Activated naive CD4-positive, alpha-beta T cell treated with anti-CD3 and anti-CD28 coated beads, Interleukin-2, amount 50 U/mL, for 72 hours (primary cell): ENCODE measurements at regions not wholly inside any gene's neighbourhood (a gene's known extent, or its start where the extent isn't known, plus 50 kb on each side); places are given as distances from the start of the nearest gene placed in this dataset.
"Not testable (repeated sequence)": the region's sequence is repeated elsewhere in the genome, so short reads cannot be mapped to it uniquely, and the experiment has no call there.

Experiments
- ATAC-seq, 2 donors: fragments of 150-1000 bp; cut with Tn5 transposase; 2 replicates each; pipeline ENCODE4 v1.10.0; 2021; ENCODE audit warnings: mild to moderate bottlenecking in 2 of 2, moderate library complexity in 2 of 2
- DNase-seq, 2 donors: peaks; one replicate each; pipeline ENCODE4 v3.0.0; 2021 to 2022; ENCODE audit warnings: low spot score in 2 of 2
- H3K27ac Mint-ChIP-seq, 2 donors: one replicate each; pipeline ENCODE4 v1.8.0; 2022; ENCODE audit warnings: mild to moderate bottlenecking in 2 of 2, mixed read lengths in 2 of 2
- H3K36me3 Mint-ChIP-seq, 2 donors: one replicate each; pipeline ENCODE4 v1.8.0; 2022; ENCODE audit warnings: mixed read lengths in 2 of 2
- H3K9me3 Mint-ChIP-seq, 2 donors: one replicate each; pipeline ENCODE4 v1.8.0; 2022; ENCODE audit warnings: mixed read lengths in 2 of 2

- Mint-ChIP-seq H3K27ac (no peak overlapping the region), H3K9me3 (peaks cover 0 to 3% of the 10 kb centered on the region in 2 donors), H3K36me3 (no peaks in the 10 kb centered on the region)
- no peak for DNase-seq
- no peak for ATAC-seq
These were observed 56.4 kb upstream of the XIRP2 start for GRCh38 chr2:166831930-166832329.

- Mint-ChIP-seq H3K9me3 (peaks cover 0 to under 1% of the 10 kb centered on the region in 2 donors), H3K27ac (peak overlapping the region in 1 of 2 donors; percentile 44), H3K36me3 (no peaks in the 10 kb centered on the region)
- no peak for ATAC-seq
- DNase-seq, result no peak
These were observed 62.4 kb upstream of the XIRP2 start for GRCh38 chr2:166825914-166826313.

- Mint-ChIP-seq H3K27ac (no peak overlapping the region), H3K36me3 (peaks cover 0 to 7% of the 10 kb centered on the region in 2 donors), H3K9me3 (peaks cover 7 to 9% of the 10 kb centered on the region in 2 donors)
- ATAC-seq (no peak), DNase-seq (no peak)
These were observed 73.9 kb upstream of the XIRP2 start for GRCh38 chr2:166814335-166814734.

- ATAC-seq (no peak), DNase-seq (no peak)
- Mint-ChIP-seq H3K9me3 (peaks cover 7 to 9% of the 10 kb centered on the region in 2 donors), H3K27ac (no peak overlapping the region), H3K36me3 (peaks cover 0 to 7% of the 10 kb centered on the region in 2 donors)
These were observed 76.0 kb upstream of the XIRP2 start for GRCh38 chr2:166812166-166812891.

- Mint-ChIP-seq H3K27ac (no peak overlapping the region), H3K36me3 (no peaks in the 10 kb centered on the region), H3K9me3 (peaks cover 0 to 5% of the 10 kb centered on the region in 2 donors)
- no peak for ATAC-seq
- DNase-seq, result no peak
These were observed 82.5 kb upstream of the XIRP2 start for GRCh38 chr2:166805753-166806152.

- DNase-seq, result no peak
- Mint-ChIP-seq H3K36me3 (no peaks in the 10 kb centered on the region), H3K9me3 (peaks cover 0 to 5% of the 10 kb centered on the region in 2 donors), H3K27ac (no peak overlapping the region)
- no peak for ATAC-seq
These were observed 84.8 kb upstream of the XIRP2 start for GRCh38 chr2:166803373-166804000.

GRCh38 chr2:166802475-166802874 lies 85.8 kb upstream of the XIRP2 start:
- Mint-ChIP-seq H3K27ac (no peak overlapping the region), H3K9me3 (peaks cover 0 to 5% of the 10 kb centered on the region in 2 donors), H3K36me3 (no peaks in the 10 kb centered on the region)
- ATAC-seq (no peak), DNase-seq (no peak)

GRCh38 chr2:166792808-166793207 lies 95.5 kb upstream of the XIRP2 start:
- Mint-ChIP-seq H3K27ac (no peak overlapping the region), H3K9me3 (peaks cover 11 to 18% of the 10 kb centered on the region in 2 donors), H3K36me3 (peaks cover 15 to 24% of the 10 kb centered on the region in 2 donors)
- ATAC-seq, result peak in 1 of 2 donors; percentile 66
- no peak for DNase-seq

GRCh38 chr2:166786707-166787106 lies 101.6 kb upstream of the XIRP2 start:
- no peak for DNase-seq
- Mint-ChIP-seq H3K36me3 (peaks cover 10 to 15% of the 10 kb centered on the region in 2 donors), H3K27ac (no peak overlapping the region), H3K9me3 (peaks cover 4 to 10% of the 10 kb centered on the region in 2 donors)
- no peak for ATAC-seq

- no peaks in the 10 kb centered on the region for H3K9me3 Mint-ChIP-seq
- DNase-seq (no peak), ATAC-seq (no peak)
- H3K36me3 Mint-ChIP-seq, result no peaks in the 10 kb centered on the region
- no peak overlapping the region for H3K27ac Mint-ChIP-seq
These were observed 103.9 kb upstream of the XIRP2 start for GRCh38 chr2:166784296-166784946.

- Mint-ChIP-seq H3K9me3 (peaks cover 0 to 4% of the 10 kb centered on the region in 2 donors), H3K36me3 (no peaks in the 10 kb centered on the region), H3K27ac (no peak overlapping the region)
- DNase-seq (no peak), ATAC-seq (peak in 1 of 2 donors; percentile 47)
These were observed 113.1 kb upstream of the XIRP2 start for GRCh38 chr2:166775176-166775575.

GRCh38 chr2:166773308-166773949 lies 114.9 kb upstream of the XIRP2 start:
- Mint-ChIP-seq H3K36me3 (no peaks in the 10 kb centered on the region), H3K27ac (no peak overlapping the region), H3K9me3 (peaks cover 0 to 8% of the 10 kb centered on the region in 2 donors)
- ATAC-seq, result no peak
- DNase-seq, result no peak

GRCh38 chr2:166768393-166769123 lies 119.7 kb upstream of the XIRP2 start:
- Mint-ChIP-seq H3K9me3 (peaks cover 0 to 4% of the 10 kb centered on the region in 2 donors), H3K27ac (no peak overlapping the region), H3K36me3 (no peaks in the 10 kb centered on the region)
- ATAC-seq (no peak), DNase-seq (no peak)

- H3K9me3 Mint-ChIP-seq, ATAC-seq, DNase-seq, H3K36me3 Mint-ChIP-seq, H3K27ac Mint-ChIP-seq: not testable (repeated sequence)
These were observed 121.4 kb upstream of the XIRP2 start for GRCh38 chr2:166766769-166767322.

- DNase-seq (no peak), ATAC-seq (no peak)
- peaks cover 0 to 4% of the 10 kb centered on the region in 2 donors for H3K9me3 Mint-ChIP-seq
- H3K27ac Mint-ChIP-seq, result no peak overlapping the region
- no peaks in the 10 kb centered on the region for H3K36me3 Mint-ChIP-seq
These were observed 122.1 kb upstream of the XIRP2 start for GRCh38 chr2:166766220-166766619.

- DNase-seq, result no peak
- Mint-ChIP-seq H3K27ac (no peak overlapping the region), H3K36me3 (no peaks in the 10 kb centered on the region), H3K9me3 (peaks cover 0 to 4% of the 10 kb centered on the region in 2 donors)
- ATAC-seq, result no peak
These were observed 123.1 kb upstream of the XIRP2 start for GRCh38 chr2:166765141-166765540.
